ENCODE measurements at regions not wholly inside any gene's neighbourhood (a gene's known extent, or its start where the extent isn't known, plus 50 kb on each side); places are given as distances from the start of the nearest gene placed in this dataset.

GRCh38 chr2:145715601-145716000 lies 1195.7 kb upstream of the ZEB2 start:
- H3K4me1 ChIP-seq, result no peaks in the 10 kb centered on the region
- H3K9me3 ChIP-seq, result no peaks in the 10 kb centered on the region
- no peak for DNase-seq
- no peak overlapping the region for H3K4me3 ChIP-seq
- intact Hi-C loops (cut with DNase I; ENCODE audit: low total_unique reads), result no loop called here
- TF ChIP-seq, protein P1, sequence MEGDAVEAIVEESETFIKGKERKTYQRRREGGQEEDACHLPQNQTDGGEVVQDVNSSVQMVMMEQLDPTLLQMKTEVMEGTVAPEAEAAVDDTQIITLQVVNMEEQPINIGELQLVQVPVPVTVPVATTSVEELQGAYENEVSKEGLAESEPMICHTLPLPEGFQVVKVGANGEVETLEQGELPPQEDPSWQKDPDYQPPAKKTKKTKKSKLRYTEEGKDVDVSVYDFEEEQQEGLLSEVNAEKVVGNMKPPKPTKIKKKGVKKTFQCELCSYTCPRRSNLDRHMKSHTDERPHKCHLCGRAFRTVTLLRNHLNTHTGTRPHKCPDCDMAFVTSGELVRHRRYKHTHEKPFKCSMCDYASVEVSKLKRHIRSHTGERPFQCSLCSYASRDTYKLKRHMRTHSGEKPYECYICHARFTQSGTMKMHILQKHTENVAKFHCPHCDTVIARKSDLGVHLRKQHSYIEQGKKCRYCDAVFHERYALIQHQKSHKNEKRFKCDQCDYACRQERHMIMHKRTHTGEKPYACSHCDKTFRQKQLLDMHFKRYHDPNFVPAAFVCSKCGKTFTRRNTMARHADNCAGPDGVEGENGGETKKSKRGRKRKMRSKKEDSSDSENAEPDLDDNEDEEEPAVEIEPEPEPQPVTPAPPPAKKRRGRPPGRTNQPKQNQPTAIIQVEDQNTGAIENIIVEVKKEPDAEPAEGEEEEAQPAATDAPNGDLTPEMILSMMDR (IDR thresholded peaks at IDR 0.05), result no peak
- no peak for TF ChIP-seq POLR2A (IDR thresholded peaks at IDR 0.05)
- no peaks in the 10 kb centered on the region for H3K36me3 ChIP-seq
- no peaks in the 10 kb centered on the region for H3K27me3 ChIP-seq
- H3K27ac ChIP-seq, result no peak overlapping the region

GRCh38 chr2:145710303-145710702 lies 1190.4 kb upstream of the ZEB2 start:
- Histone ChIP-seq H3K4me1 (no peaks in the 10 kb centered on the region), H3K27ac (no peak overlapping the region), H3K36me3 (no peaks in the 10 kb centered on the region), H3K9me3 (peaks cover 0 to 5% of the 10 kb centered on the region in 2 donors), H3K27me3 (no peaks in the 10 kb centered on the region), H3K4me3 (no peak overlapping the region)
- no peak for DNase-seq
- TF ChIP-seq, protein P1 (IDR thresholded peaks at IDR 0.05), result no peak
- no peak for TF ChIP-seq POLR2A (IDR thresholded peaks at IDR 0.05)
- intact Hi-C loops (cut with DNase I; ENCODE audit: low total_unique reads), result no loop called here

DNA sequence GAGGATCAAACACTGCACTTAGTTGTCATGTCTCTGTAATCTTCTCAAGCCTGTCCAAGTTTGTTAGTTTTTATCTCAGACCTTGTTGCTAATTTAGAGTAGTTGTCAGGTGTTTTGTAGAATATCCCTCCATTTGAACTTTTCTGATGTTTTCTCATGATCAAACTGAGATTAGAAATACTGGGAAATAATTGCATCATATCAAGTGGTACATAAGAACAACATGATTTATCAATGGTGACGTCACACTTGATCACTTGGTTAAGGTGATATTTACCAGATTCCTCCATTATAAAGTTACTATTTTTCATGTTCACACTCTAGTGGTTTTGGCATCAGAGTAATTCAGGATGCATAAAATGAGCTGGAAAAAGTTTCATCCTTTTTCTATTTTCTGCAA lies 1182.4 kb upstream of the ZEB2 start:
- peaks cover 0 to 5% of the 10 kb centered on the region in 2 donors for H3K9me3 ChIP-seq
- H3K4me1 ChIP-seq, result no peaks in the 10 kb centered on the region
- H3K36me3 ChIP-seq, result no peaks in the 10 kb centered on the region
- no peak overlapping the region for H3K4me3 ChIP-seq
- no peak overlapping the region for H3K27ac ChIP-seq
- no peaks in the 10 kb centered on the region for H3K27me3 ChIP-seq
- intact Hi-C loops (cut with DNase I; ENCODE audit: low total_unique reads), result no loop called here
- TF ChIP-seq, protein P1 (IDR thresholded peaks at IDR 0.05), result no peak
- TF ChIP-seq POLR2A (IDR thresholded peaks at IDR 0.05), result no peak
- no peak for DNase-seq

DNA sequence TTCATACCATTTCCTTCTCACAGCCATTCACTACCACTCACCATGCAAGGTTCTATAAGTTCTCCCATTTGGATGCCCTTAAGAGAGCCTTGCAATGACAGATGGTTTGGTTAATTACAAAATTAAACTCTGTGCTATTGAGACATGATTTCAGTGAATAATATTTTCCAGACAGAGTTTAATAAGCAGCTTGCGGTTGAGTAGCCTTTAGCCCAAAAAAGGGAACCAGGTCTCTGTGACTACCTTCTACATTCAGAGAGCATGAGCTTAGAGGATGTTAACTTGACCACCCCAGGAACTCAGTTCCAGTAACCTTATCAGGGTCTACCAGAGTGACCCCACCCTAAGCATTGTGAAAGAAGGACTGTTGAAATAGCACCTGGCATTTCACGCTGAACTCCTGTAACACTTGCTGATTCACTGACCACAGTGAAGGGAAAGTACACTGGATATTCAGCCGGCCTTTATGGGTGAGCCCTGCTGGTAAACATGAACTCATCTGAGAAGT lies 1173.1 kb upstream of the ZEB2 start:
- no peak for DNase-seq
- no peak overlapping the region for H3K4me3 ChIP-seq
- H3K4me1 ChIP-seq, result no peaks in the 10 kb centered on the region
- H3K27me3 ChIP-seq, result no peaks in the 10 kb centered on the region
- no peaks in the 10 kb centered on the region for H3K36me3 ChIP-seq
- no peak for TF ChIP-seq POLR2A (IDR thresholded peaks at IDR 0.05)
- TF ChIP-seq, protein P1 (IDR thresholded peaks at IDR 0.05), result no peak
- intact Hi-C loops (cut with DNase I; ENCODE audit: low total_unique reads), result no loop called here
- no peaks in the 10 kb centered on the region for H3K9me3 ChIP-seq
- no peak overlapping the region for H3K27ac ChIP-seq

DNA sequence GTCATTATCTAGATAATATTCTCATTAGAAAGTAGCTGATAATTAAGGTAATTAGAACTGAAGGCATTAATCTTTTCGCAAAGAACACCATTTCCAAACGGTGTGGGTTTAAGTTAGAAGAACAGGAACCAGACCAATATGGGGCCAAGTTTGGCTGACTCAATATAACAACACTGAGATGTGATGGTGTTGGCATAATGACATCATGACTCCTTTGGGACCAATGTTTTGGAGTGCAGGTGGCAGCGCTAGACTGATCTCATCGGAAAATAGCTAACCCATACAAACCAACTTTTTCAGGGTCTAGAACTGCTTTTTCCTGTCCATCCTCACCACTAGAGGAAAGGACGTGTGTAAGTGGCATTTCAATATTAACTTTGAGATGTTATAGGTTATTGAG lies 1171.7 kb upstream of the ZEB2 start:
- no peak for TF ChIP-seq POLR2A (IDR thresholded peaks at IDR 0.05)
- TF ChIP-seq, protein P1 (IDR thresholded peaks at IDR 0.05), result no peak
- Histone ChIP-seq H3K27me3 (no peaks in the 10 kb centered on the region), H3K9me3 (no peaks in the 10 kb centered on the region), H3K27ac (no peak overlapping the region), H3K36me3 (no peaks in the 10 kb centered on the region), H3K4me3 (no peak overlapping the region), H3K4me1 (no peaks in the 10 kb centered on the region)
- no peak for DNase-seq
- intact Hi-C loops (cut with DNase I; ENCODE audit: low total_unique reads), result no loop called here

Measured in uterus (tissue), 3 donors.